HEK293 (cell line): ENCODE measurements at regions not wholly inside any gene's neighbourhood (a gene's known extent, or its start where the extent isn't known, plus 50 kb on each side); places are given as distances from the start of the nearest gene placed in this dataset.

Experiments
- CTCF ChIA-PET: fragments of 350-600 bp; formaldehyde crosslinking; extraction: SDS; loops from one replicate; lab custom pipeline; 2021; ENCODE audit warnings: antibody characterized with exemption; lab: Yijun Ruan, JAX
- POLR2A ChIA-PET: fragments of 300-600 bp; formaldehyde crosslinking; extraction: SDS; loops from one replicate; lab custom pipeline; 2020; ENCODE audit warnings: antibody characterized with exemption, inconsistent platforms; lab: Yijun Ruan, JAX
- H3K27ac ChIP-seq: fragments of 200-500 bp; sonication (Bioruptor generic); 2 replicates; pipeline ENCODE4 v1.5.1; 2014; ENCODE audit warnings: low read depth, low read length, control low read depth, inconsistent platforms; ENCODE audit errors: extremely low read depth
- H3K36me3 ChIP-seq, 2 experiments: fragments of 200-500 bp in 1 of 2; sonication (Bioruptor generic) in 1 of 2; 1 replicate in 1 of 2; 2 replicates in 1 of 2; pipeline ENCODE4 v1.5.1; 2014 to 2017; ENCODE audit warnings: inconsistent platforms in 2 of 2, low read length in 2 of 2; ENCODE audit not compliant: control insufficient read depth in 2 of 2, insufficient read depth in 1 of 2
- H3K4me1 ChIP-seq: fragments of 200-500 bp; sonication (Bioruptor generic); 2 replicates; pipeline ENCODE4 v1.5.1; 2014; ENCODE audit warnings: mild to moderate bottlenecking, low read length, inconsistent platforms; ENCODE audit not compliant: control insufficient read depth, insufficient read depth
- H3K4me3 ChIP-seq: 2 replicates; pipeline ENCODE4 v1.5.1; 2011; ENCODE audit warnings: low read depth, mild to moderate bottlenecking, control low read depth, low read length, moderate library complexity
- H3K9me3 ChIP-seq: fragments of 200-500 bp; sonication (Bioruptor generic); 2 replicates; pipeline ENCODE4 v1.5.1; 2014; ENCODE audit warnings: low read depth, low read length, inconsistent platforms; ENCODE audit not compliant: control insufficient read depth, insufficient read depth
- KLF1 ChIP-seq: fragments of 450-650 bp; formaldehyde crosslinking; IDR thresholded peaks from 2 replicates; pipeline ENCODE4 v1.5.1; 2016; ENCODE audit warnings: missing biosample characterization, missing genetic modification characterization
- KLF7 ChIP-seq: fragments of 450-650 bp; formaldehyde crosslinking; IDR thresholded peaks from 2 replicates; pipeline ENCODE4 v1.5.1; 2016; ENCODE audit warnings: missing biosample characterization, missing genetic modification characterization, borderline replicate concordance
- SCRT2 ChIP-seq: fragments of 450-650 bp; formaldehyde crosslinking; IDR thresholded peaks from 2 replicates; pipeline ENCODE4 v1.5.1; 2016; ENCODE audit warnings: missing biosample characterization, missing genetic modification characterization
- ZBTB26 ChIP-seq: fragments of 450-650 bp; formaldehyde crosslinking; optimal IDR thresholded peaks from 2 replicates; pipeline ENCODE3; 2016; ENCODE audit warnings: missing biosample characterization, mild to moderate bottlenecking, missing genetic modification characterization
- ZFP41 ChIP-seq: fragments of 450-650 bp; formaldehyde crosslinking; IDR thresholded peaks from 2 replicates; pipeline ENCODE4 v1.5.1; 2016; ENCODE audit warnings: missing biosample characterization, missing genetic modification characterization, borderline replicate concordance
- ZNF184 ChIP-seq: fragments of 450-650 bp; IDR thresholded peaks from 2 replicates; pipeline ENCODE4 v1.5.1; 2018; ENCODE audit warnings: missing biosample characterization, mild to moderate bottlenecking, missing genetic modification characterization
- ZNF214 ChIP-seq: fragments of 450-650 bp; formaldehyde crosslinking; IDR thresholded peaks from 2 replicates; pipeline ENCODE4 v1.5.1; 2017; ENCODE audit warnings: missing biosample characterization, mild to moderate bottlenecking, missing genetic modification characterization, borderline replicate concordance
- ZNF24 ChIP-seq: fragments of 450-650 bp; formaldehyde crosslinking; IDR thresholded peaks from 2 replicates; pipeline ENCODE4 v1.5.1; 2016; ENCODE audit warnings: missing biosample characterization, missing genetic modification characterization
- ZNF26 ChIP-seq: fragments of 450-650 bp; formaldehyde crosslinking; IDR thresholded peaks from 2 replicates; pipeline ENCODE4 v1.5.1; 2016; ENCODE audit warnings: missing biosample characterization, missing genetic modification characterization
- ZNF350 ChIP-seq: fragments of 450-650 bp; formaldehyde crosslinking; IDR thresholded peaks from 2 replicates; pipeline ENCODE4 v1.5.0; 2017; ENCODE audit warnings: missing biosample characterization, mild to moderate bottlenecking, missing genetic modification characterization
- ZNF354C ChIP-seq: fragments of 450-650 bp; formaldehyde crosslinking; IDR thresholded peaks from 2 replicates; pipeline ENCODE4 v1.5.1; 2016; ENCODE audit warnings: missing biosample characterization, missing genetic modification characterization, low read depth, borderline replicate concordance
- ZNF514 ChIP-seq: fragments of 450-650 bp; formaldehyde crosslinking; IDR thresholded peaks from 2 replicates; pipeline ENCODE4 v1.5.1; 2016; ENCODE audit warnings: missing biosample characterization, missing genetic modification characterization
- ZNF529 ChIP-seq: fragments of 450-650 bp; formaldehyde crosslinking; IDR thresholded peaks from 2 replicates; pipeline ENCODE4 v1.5.1; 2017; ENCODE audit warnings: missing genetic modification characterization, missing biosample characterization; ENCODE audit not compliant: insufficient replicate concordance
- ZNF670 ChIP-seq: fragments of 450-650 bp; formaldehyde crosslinking; IDR thresholded peaks from 2 replicates; pipeline ENCODE4 v1.5.1; 2016; ENCODE audit warnings: missing biosample characterization, missing genetic modification characterization, low read depth
- ZSCAN30 ChIP-seq: fragments of 450-650 bp; IDR thresholded peaks from 2 replicates; pipeline ENCODE4 v1.5.1; 2018; ENCODE audit warnings: missing biosample characterization, mild to moderate bottlenecking, missing genetic modification characterization, moderate library complexity
- TF ChIP-seq, protein P1 (sequence below): fragments of 450-650 bp; formaldehyde crosslinking; IDR thresholded peaks from 2 replicates; pipeline ENCODE4 v1.5.1; 2016; ENCODE audit warnings: missing biosample characterization, missing genetic modification characterization, borderline replicate concordance
- TF ChIP-seq, protein P2 (sequence below): fragments of 450-650 bp; formaldehyde crosslinking; IDR thresholded peaks from 2 replicates; pipeline ENCODE4 v1.5.1; 2016; ENCODE audit warnings: missing biosample characterization, missing genetic modification characterization, low read depth
- TF ChIP-seq, protein P3 (sequence below): fragments of 450-650 bp; formaldehyde crosslinking; IDR thresholded peaks from 2 replicates; pipeline ENCODE4 v1.5.1; 2017; ENCODE audit warnings: missing biosample characterization, missing genetic modification characterization
- TF ChIP-seq, protein P4 (sequence below): fragments of 450-650 bp; IDR thresholded peaks from 2 replicates; pipeline ENCODE4 v1.5.1; 2018; ENCODE audit warnings: missing biosample characterization, mild to moderate bottlenecking, missing genetic modification characterization

DNA sequence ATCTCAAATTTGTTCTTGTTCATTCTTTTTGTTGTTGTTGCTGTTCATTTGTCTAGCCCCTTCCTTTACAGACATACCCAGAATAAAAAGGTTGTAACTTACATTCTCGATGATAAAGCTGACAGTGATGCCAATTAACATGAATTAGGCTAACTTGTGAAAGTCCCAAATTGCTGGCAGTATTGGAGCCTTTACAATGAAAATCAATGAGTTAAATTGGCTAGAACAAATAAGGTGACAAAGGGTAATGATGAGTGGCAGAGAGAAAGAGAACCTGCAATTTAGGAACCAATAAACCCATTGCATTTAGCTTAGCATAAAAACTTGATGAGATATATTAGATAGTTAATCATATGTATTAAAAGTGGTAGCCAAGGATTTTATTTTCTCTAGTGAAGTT is 521.0 kb downstream of the ADCYAP1 start (continued):
- TF ChIP-seq, protein P1, sequence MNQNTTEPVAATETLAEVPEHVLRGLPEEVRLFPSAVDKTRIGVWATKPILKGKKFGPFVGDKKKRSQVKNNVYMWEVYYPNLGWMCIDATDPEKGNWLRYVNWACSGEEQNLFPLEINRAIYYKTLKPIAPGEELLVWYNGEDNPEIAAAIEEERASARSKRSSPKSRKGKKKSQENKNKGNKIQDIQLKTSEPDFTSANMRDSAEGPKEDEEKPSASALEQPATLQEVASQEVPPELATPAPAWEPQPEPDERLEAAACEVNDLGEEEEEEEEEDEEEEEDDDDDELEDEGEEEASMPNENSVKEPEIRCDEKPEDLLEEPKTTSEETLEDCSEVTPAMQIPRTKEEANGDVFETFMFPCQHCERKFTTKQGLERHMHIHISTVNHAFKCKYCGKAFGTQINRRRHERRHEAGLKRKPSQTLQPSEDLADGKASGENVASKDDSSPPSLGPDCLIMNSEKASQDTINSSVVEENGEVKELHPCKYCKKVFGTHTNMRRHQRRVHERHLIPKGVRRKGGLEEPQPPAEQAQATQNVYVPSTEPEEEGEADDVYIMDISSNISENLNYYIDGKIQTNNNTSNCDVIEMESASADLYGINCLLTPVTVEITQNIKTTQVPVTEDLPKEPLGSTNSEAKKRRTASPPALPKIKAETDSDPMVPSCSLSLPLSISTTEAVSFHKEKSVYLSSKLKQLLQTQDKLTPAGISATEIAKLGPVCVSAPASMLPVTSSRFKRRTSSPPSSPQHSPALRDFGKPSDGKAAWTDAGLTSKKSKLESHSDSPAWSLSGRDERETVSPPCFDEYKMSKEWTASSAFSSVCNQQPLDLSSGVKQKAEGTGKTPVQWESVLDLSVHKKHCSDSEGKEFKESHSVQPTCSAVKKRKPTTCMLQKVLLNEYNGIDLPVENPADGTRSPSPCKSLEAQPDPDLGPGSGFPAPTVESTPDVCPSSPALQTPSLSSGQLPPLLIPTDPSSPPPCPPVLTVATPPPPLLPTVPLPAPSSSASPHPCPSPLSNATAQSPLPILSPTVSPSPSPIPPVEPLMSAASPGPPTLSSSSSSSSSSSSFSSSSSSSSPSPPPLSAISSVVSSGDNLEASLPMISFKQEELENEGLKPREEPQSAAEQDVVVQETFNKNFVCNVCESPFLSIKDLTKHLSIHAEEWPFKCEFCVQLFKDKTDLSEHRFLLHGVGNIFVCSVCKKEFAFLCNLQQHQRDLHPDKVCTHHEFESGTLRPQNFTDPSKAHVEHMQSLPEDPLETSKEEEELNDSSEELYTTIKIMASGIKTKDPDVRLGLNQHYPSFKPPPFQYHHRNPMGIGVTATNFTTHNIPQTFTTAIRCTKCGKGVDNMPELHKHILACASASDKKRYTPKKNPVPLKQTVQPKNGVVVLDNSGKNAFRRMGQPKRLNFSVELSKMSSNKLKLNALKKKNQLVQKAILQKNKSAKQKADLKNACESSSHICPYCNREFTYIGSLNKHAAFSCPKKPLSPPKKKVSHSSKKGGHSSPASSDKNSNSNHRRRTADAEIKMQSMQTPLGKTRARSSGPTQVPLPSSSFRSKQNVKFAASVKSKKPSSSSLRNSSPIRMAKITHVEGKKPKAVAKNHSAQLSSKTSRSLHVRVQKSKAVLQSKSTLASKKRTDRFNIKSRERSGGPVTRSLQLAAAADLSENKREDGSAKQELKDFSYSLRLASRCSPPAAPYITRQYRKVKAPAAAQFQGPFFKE (tag by site-specific recombination) = no peak
- no peak for TF ChIP-seq ZNF184
- TF ChIP-seq KLF7 (tag by site-specific recombination) = no peak

DNA sequence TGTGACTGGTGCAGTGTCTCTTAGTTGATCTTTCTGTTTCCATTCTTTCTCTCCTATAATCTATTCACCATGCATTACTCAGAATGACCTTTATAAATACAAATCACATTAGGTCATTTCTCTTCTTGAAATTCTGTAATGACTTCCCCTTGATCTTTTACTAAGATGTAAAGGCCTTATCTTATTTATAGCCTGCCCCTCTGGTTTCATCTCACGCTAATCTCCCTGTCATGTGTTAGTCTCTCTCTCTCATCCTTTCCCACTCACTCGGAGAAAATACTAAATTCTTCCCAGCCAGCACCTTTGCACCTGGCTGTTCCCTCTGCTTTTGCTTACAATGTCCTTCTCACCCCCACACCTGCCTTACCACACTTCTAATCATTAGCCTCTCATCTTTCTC is 530.8 kb downstream of the ADCYAP1 start:
- H3K4me3 ChIP-seq = no peak overlapping the region
- no peaks in the 10 kb centered on the region for H3K9me3 ChIP-seq
- ChIA-PET CTCF (no interaction called here), POLR2A (no interaction called here)
- H3K27ac ChIP-seq = no peak overlapping the region
- H3K36me3 ChIP-seq = no peaks in the 10 kb centered on the region
- H3K4me1 ChIP-seq = no peaks in the 10 kb centered on the region
- TF ChIP-seq ZNF529 (tag by site-specific recombination) (no peak), ZNF24 (tag by site-specific recombination) (no peak), ZSCAN30 (no peak), ZNF350 (tag by site-specific recombination) (no peak), SCRT2 (no peak), ZNF354C (tag by site-specific recombination) (no peak), ZNF670 (tag by site-specific recombination) (no peak), KLF1 (tag by site-specific recombination) (no peak), ZFP41 (tag by site-specific recombination) (no peak)

DNA sequence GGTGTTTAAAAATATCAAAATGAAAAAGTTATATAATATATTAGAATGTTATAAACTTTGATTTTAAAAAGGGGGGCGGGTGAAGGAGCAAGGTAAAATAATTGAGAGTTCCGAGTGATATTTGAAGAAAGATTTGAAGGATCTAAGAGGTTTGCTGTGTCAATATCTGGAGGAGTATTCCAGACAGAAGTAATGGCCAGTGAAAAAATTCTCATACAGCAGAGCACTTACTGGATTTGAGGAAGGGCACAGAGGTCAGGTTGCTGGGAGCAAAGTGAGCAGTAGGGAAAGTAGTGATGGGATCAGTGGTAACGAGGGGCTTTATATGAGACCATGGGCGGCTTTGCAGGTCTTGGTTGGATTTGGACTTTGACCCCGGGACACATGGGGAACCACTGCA is 531.5 kb downstream of the ADCYAP1 start:
- ChIA-PET CTCF (no interaction called here), POLR2A (no interaction called here)
- Histone ChIP-seq H3K9me3 (no peaks in the 10 kb centered on the region), H3K36me3 (no peaks in the 10 kb centered on the region), H3K4me3 (no peak overlapping the region), H3K27ac (no peak overlapping the region), H3K4me1 (no peaks in the 10 kb centered on the region)
- TF ChIP-seq ZNF214 (no peak), ZNF26 (tag by site-specific recombination) (no peak), ZNF514 (no peak), ZBTB26 (tag by site-specific recombination) (no peak)
- TF ChIP-seq, protein P2, sequence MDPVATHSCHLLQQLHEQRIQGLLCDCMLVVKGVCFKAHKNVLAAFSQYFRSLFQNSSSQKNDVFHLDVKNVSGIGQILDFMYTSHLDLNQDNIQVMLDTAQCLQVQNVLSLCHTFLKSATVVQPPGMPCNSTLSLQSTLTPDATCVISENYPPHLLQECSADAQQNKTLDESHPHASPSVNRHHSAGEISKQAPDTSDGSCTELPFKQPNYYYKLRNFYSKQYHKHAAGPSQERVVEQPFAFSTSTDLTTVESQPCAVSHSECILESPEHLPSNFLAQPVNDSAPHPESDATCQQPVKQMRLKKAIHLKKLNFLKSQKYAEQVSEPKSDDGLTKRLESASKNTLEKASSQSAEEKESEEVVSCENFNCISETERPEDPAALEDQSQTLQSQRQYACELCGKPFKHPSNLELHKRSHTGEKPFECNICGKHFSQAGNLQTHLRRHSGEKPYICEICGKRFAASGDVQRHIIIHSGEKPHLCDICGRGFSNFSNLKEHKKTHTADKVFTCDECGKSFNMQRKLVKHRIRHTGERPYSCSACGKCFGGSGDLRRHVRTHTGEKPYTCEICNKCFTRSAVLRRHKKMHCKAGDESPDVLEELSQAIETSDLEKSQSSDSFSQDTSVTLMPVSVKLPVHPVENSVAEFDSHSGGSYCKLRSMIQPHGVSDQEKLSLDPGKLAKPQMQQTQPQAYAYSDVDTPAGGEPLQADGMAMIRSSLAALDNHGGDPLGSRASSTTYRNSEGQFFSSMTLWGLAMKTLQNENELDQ (tag by site-specific recombination) = no peak
- TF ChIP-seq, protein P3, sequence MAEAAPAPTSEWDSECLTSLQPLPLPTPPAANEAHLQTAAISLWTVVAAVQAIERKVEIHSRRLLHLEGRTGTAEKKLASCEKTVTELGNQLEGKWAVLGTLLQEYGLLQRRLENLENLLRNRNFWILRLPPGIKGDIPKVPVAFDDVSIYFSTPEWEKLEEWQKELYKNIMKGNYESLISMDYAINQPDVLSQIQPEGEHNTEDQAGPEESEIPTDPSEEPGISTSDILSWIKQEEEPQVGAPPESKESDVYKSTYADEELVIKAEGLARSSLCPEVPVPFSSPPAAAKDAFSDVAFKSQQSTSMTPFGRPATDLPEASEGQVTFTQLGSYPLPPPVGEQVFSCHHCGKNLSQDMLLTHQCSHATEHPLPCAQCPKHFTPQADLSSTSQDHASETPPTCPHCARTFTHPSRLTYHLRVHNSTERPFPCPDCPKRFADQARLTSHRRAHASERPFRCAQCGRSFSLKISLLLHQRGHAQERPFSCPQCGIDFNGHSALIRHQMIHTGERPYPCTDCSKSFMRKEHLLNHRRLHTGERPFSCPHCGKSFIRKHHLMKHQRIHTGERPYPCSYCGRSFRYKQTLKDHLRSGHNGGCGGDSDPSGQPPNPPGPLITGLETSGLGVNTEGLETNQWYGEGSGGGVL (tag by site-specific recombination) = no peak
- TF ChIP-seq, protein P4, sequence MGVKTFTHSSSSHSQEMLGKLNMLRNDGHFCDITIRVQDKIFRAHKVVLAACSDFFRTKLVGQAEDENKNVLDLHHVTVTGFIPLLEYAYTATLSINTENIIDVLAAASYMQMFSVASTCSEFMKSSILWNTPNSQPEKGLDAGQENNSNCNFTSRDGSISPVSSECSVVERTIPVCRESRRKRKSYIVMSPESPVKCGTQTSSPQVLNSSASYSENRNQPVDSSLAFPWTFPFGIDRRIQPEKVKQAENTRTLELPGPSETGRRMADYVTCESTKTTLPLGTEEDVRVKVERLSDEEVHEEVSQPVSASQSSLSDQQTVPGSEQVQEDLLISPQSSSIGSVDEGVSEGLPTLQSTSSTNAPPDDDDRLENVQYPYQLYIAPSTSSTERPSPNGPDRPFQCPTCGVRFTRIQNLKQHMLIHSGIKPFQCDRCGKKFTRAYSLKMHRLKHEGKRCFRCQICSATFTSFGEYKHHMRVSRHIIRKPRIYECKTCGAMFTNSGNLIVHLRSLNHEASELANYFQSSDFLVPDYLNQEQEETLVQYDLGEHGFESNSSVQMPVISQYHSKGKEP = no peak
